ENCODE measurements at regions not wholly inside any gene's neighbourhood (a gene's known extent, or its start where the extent isn't known, plus 50 kb on each side); places are given as distances from the start of the nearest gene placed in this dataset.

DNA sequence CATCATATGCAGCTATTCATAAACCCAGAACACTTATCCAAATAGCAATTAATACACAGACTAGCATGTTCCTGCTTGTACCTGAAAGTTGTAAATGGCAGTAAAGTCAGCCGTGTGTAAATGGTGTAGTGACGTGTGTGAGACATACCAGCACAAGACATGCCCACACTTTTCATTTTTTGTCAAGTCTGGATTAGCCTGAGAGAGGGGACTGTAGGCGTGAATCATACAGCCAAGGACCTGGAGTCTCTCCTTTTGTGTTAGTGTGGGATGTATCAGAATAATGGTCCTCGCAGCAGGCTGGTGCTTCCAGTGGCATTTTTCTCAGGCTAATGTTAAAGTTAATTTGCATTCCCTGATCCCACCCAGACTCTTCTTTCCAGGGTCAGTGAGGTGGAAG lies 116.8 kb upstream of the BMAL1 start (continued):
- no peak for TF ChIP-seq ZEB1 (IDR thresholded peaks at IDR 0.05; ENCODE audit: insufficient replicate concordance, low read depth)
- no peak for TF ChIP-seq POLR2G (IDR thresholded peaks at IDR 0.05; ENCODE audit: low read depth, low read length)
- TF ChIP-seq, protein P1, sequence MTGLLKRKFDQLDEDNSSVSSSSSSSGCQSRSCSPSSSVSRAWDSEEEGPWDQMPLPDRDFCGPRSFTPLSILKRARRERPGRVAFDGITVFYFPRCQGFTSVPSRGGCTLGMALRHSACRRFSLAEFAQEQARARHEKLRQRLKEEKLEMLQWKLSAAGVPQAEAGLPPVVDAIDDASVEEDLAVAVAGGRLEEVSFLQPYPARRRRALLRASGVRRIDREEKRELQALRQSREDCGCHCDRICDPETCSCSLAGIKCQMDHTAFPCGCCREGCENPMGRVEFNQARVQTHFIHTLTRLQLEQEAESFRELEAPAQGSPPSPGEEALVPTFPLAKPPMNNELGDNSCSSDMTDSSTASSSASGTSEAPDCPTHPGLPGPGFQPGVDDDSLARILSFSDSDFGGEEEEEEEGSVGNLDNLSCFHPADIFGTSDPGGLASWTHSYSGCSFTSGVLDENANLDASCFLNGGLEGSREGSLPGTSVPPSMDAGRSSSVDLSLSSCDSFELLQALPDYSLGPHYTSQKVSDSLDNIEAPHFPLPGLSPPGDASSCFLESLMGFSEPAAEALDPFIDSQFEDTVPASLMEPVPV (CRISPR knock-in tag; IDR thresholded peaks at IDR 0.05), result no peak
- no peak for TF ChIP-seq MAF1 (CRISPR knock-in tag; IDR thresholded peaks at IDR 0.05; ENCODE audit: borderline replicate concordance)

DNA sequence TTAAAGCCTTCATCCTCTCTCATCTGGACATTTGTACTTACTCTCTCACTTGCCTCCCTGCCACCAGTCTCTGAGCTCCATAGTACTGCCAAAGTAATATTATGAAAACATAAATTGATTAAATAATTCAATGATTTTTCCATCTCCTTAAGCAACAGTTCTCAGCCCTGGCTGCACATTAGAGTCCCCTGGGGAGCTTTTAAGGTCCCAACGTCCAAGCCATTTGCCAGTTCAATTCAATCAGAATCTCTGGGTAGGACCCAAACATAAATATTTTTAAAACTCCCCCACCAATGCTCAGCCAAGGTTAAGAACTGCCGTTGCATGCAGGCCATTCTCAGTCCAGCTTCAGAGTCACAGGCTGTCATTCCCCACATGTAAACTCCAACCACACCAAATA lies 114.4 kb upstream of the BMAL1 start:
- Histone ChIP-seq H3K27me3 (ENCODE audit: control insufficient read depth in 1 of 2, insufficient read depth in 2 of 2, low read length in 2 of 2) (no peaks in the 10 kb centered on the region; a peak in 2 of 5 replicates), H3K79me2 (ENCODE audit: insufficient read depth, low read length) (no peaks in the 10 kb centered on the region), H3K36me3 (replicated peaks in 1 of 2; ENCODE audit: control insufficient read depth in 1 of 2, insufficient read depth in 2 of 2, low read length in 2 of 2) (no peaks in the 10 kb centered on the region), H3K9ac (ENCODE audit: insufficient read depth, low read depth, low read length) (no peak overlapping the region), H2AFZ (ENCODE audit: low read length) (no peak overlapping the region), H3K4me1 (ENCODE audit: insufficient read depth, low read length) (peaks cover 8% of the 10 kb centered on the region; the same call in 1 of the 2 replicates), H4K20me1 (ENCODE audit: insufficient read depth, low read length) (no peaks in the 10 kb centered on the region), H3K9me3 (ENCODE audit: low read length) (no peaks in the 10 kb centered on the region), H3K27ac (ENCODE audit: extremely low read length, insufficient read depth, low read length) (no peak overlapping the region), H3K4me2 (ENCODE audit: low read depth, low read length) (no peak overlapping the region), H3K4me3 (replicated peaks in 1 of 3; ENCODE audit: insufficient read depth in 1 of 3, low read depth in 2 of 3, low read length in 3 of 3) (no peak overlapping the region)
- in situ Hi-C loops (cut with HindIII; ENCODE audit: extremely low pct_ligation_motif_present, low pct_unique_long_range_greater_than_20kb) (no loop called here), intact Hi-C loops (cut with micrococcal nuclease; ENCODE audit: unreplicated experiment) (no loop called here)
- ATAC-seq, result no peak
- FAIRE-seq, result no peak
- no peak for DNase-seq (ENCODE audit: low spot score)
- no TSS peak for BruUV-seq (replicated peaks)
- ChIA-PET CTCF (ENCODE audit: low intra/inter-chr PET ratio, low total read pairs) (no interaction called here), POLR2A (no interaction called here)
- 42% methylated on average over 2 of the region's 2 CpGs for WGBS (ENCODE audit: low lambda C conversion rate)
- TF ChIP-seq ZNF230 (CRISPR knock-in tag; IDR thresholded peaks at IDR 0.05) (no peak), ATF1 (CRISPR knock-in tag; IDR thresholded peaks at IDR 0.05) (no peak), ZNF224 (CRISPR knock-in tag; IDR thresholded peaks at IDR 0.05) (no peak), ZNF101 (CRISPR knock-in tag; IDR thresholded peaks at IDR 0.05; ENCODE audit: borderline replicate concordance, low read depth) (no peak), ZNF343 (CRISPR knock-in tag; IDR thresholded peaks at IDR 0.05) (no peak), ZNF788 (CRISPR knock-in tag; IDR thresholded peaks at IDR 0.05; ENCODE audit: borderline replicate concordance) (no peak)
- TF ChIP-seq, protein P2, sequence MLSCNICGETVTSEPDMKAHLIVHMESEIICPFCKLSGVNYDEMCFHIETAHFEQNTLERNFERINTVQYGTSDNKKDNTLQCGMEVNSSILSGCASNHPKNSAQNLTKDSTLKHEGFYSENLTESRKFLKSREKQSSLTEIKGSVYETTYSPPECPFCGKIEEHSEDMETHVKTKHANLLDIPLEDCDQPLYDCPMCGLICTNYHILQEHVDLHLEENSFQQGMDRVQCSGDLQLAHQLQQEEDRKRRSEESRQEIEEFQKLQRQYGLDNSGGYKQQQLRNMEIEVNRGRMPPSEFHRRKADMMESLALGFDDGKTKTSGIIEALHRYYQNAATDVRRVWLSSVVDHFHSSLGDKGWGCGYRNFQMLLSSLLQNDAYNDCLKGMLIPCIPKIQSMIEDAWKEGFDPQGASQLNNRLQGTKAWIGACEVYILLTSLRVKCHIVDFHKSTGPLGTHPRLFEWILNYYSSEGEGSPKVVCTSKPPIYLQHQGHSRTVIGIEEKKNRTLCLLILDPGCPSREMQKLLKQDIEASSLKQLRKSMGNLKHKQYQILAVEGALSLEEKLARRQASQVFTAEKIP (CRISPR knock-in tag; IDR thresholded peaks at IDR 0.05; ENCODE audit: borderline replicate concordance), result no peak
- TF ChIP-seq, protein P3, sequence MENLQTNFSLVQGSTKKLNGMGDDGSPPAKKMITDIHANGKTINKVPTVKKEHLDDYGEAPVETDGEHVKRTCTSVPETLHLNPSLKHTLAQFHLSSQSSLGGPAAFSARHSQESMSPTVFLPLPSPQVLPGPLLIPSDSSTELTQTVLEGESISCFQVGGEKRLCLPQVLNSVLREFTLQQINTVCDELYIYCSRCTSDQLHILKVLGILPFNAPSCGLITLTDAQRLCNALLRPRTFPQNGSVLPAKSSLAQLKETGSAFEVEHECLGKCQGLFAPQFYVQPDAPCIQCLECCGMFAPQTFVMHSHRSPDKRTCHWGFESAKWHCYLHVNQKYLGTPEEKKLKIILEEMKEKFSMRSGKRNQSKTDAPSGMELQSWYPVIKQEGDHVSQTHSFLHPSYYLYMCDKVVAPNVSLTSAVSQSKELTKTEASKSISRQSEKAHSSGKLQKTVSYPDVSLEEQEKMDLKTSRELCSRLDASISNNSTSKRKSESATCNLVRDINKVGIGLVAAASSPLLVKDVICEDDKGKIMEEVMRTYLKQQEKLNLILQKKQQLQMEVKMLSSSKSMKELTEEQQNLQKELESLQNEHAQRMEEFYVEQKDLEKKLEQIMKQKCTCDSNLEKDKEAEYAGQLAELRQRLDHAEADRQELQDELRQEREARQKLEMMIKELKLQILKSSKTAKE (CRISPR knock-in tag; IDR thresholded peaks at IDR 0.05; ENCODE audit: borderline replicate concordance), result no peak
- TF ChIP-seq, protein P4, sequence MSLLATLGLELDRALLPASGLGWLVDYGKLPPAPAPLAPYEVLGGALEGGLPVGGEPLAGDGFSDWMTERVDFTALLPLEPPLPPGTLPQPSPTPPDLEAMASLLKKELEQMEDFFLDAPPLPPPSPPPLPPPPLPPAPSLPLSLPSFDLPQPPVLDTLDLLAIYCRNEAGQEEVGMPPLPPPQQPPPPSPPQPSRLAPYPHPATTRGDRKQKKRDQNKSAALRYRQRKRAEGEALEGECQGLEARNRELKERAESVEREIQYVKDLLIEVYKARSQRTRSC (CRISPR knock-in tag; IDR thresholded peaks at IDR 0.05; ENCODE audit: low read depth), result no peak

Data from HepG2 (cell line).